ENCODE measurements at regions not wholly inside any gene's neighbourhood (a gene's known extent, or its start where the extent isn't known, plus 50 kb on each side); places are given as distances from the start of the nearest gene placed in this dataset.

DNA sequence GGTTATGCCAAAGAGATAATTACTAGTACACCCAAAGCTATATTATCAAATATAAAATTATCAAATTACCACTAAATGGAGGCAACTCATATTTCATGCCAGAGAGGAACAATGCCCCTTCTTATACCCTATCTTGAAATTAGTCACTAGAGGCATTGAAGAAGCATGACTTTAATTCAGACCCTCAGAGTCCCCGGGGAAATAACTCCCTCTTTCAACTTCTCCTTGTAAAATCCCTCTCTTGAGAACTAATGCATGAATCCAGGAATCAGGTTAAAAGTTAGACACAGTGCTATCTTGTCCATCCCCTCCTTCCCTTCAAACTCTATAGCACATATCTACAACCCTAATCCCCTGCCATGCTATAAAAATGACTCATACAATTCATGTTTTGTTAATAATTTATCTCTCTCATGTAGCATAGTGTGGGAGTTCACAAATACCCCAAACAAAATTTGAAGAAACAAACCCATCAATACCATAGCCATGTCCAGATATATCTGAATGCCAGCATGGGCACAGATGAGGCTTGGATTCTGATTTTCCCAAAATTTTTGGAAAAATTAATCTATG is 665.4 kb downstream of the KCNA4 start:
- TF ChIP-seq YY1 (IDR thresholded peaks at IDR 0.05; ENCODE audit: insufficient read depth, insufficient read length) (no peak), ZNF274 (IDR thresholded peaks at IDR 0.05; ENCODE audit: low read depth, low read length) (no peak), SUZ12 (IDR thresholded peaks at IDR 0.05; ENCODE audit: extremely low read depth, insufficient read depth, insufficient read length) (no peak)

All from NT2/D1 (cell line).